ENCODE measurements at regions not wholly inside any gene's neighbourhood (a gene's known extent, or its start where the extent isn't known, plus 50 kb on each side); places are given as distances from the start of the nearest gene placed in this dataset.

DNA sequence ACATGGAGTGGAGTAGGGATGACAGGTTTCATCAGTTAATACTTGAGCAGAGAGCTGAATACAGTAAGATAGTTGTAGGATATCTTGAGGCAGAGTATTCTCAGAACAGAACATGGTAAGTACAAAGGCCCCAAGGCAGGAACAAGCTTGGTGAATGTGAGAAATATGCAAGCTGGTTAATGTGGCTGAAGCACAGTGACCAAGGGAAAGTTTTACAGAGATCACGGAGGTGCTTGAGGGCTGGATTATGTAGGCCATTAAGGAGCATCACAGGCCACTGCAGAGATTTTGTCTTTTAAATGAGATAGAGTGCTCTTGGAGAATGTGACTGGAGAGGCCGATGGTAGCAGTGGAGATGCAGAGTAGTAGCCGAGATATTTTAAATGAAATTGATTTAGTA, 54.0 kb upstream of the BOLA1 start:
- H3K27ac ChIP-seq, result peak overlapping the region; percentile 38 to 91 (median 88)
- H3K9me3 ChIP-seq, result no peaks in the 10 kb centered on the region
- 63 to 66% methylated on average over 3 of the region's 3 CpGs for WGBS, 2 donors (ENCODE audit: low coverage in 1 of 2)
- intact Hi-C loops (cut with DNase I; ENCODE audit: low total_unique reads) (no loop called here), in situ Hi-C loops (cut with MboI; ENCODE audit: low pct_ligation_motif_present in 1 of 4, low pct_unique_long_range_greater_than_20kb in 1 of 4, low sequenced_read_pairs in 3 of 4) (no loop called here)
- TF ChIP-seq EP300 (IDR thresholded peaks at IDR 0.05; ENCODE audit: low read depth) (no peak), CTCF (IDR thresholded peaks at IDR 0.05) (no peak), POLR2A (IDR thresholded peaks at IDR 0.05) (no peak), POLR2AphosphoS5 (IDR thresholded peaks at IDR 0.05) (no peak)
- H3K27me3 ChIP-seq, result no peaks in the 10 kb centered on the region
- no peak overlapping the region for H3K4me3 ChIP-seq
- H3K4me1 ChIP-seq, result peaks cover 13 to 54% (median 42%) of the 10 kb centered on the region in 4 donors
- DNase-seq, result no peak
- H3K36me3 ChIP-seq, result no peaks in the 10 kb centered on the region

GRCh38 chr1:149846042-149846441, 53.3 kb upstream of the BOLA1 start:
- no peak for DNase-seq
- Histone ChIP-seq H3K27me3 (no peaks in the 10 kb centered on the region), H3K4me1 (peaks cover 13 to 54% (median 42%) of the 10 kb centered on the region in 4 donors), H3K4me3 (no peak overlapping the region), H3K36me3 (no peaks in the 10 kb centered on the region), H3K27ac (peak overlapping the region in 2 of 4 donors; percentile 38 to 91), H3K9me3 (no peaks in the 10 kb centered on the region)
- intact Hi-C loops (cut with DNase I; ENCODE audit: low total_unique reads) (no loop called here), in situ Hi-C loops (cut with MboI; ENCODE audit: low pct_ligation_motif_present in 1 of 4, low pct_unique_long_range_greater_than_20kb in 1 of 4, low sequenced_read_pairs in 3 of 4) (no loop called here)
- WGBS, 2 donors (ENCODE audit: low coverage in 1 of 2), result 84 to 85% methylated on average over 2 to 3 of the region's 3 CpGs
- TF ChIP-seq EP300 (IDR thresholded peaks at IDR 0.05; ENCODE audit: low read depth) (no peak), CTCF (IDR thresholded peaks at IDR 0.05) (no peak), POLR2AphosphoS5 (IDR thresholded peaks at IDR 0.05) (no peak), POLR2A (IDR thresholded peaks at IDR 0.05) (no peak)

GRCh38 chr1:149846593-149847466, 52.5 kb upstream of the BOLA1 start:
- no peak overlapping the region for H3K4me3 ChIP-seq
- no peaks in the 10 kb centered on the region for H3K27me3 ChIP-seq
- no peak for DNase-seq
- TF ChIP-seq EP300 (IDR thresholded peaks at IDR 0.05; ENCODE audit: low read depth), result no peak
- TF ChIP-seq CTCF (IDR thresholded peaks at IDR 0.05), result no peak
- TF ChIP-seq POLR2A (IDR thresholded peaks at IDR 0.05), result no peak
- no peak for TF ChIP-seq POLR2AphosphoS5 (IDR thresholded peaks at IDR 0.05)
- H3K36me3 ChIP-seq, result no peaks in the 10 kb centered on the region
- no peaks in the 10 kb centered on the region for H3K9me3 ChIP-seq
- in situ Hi-C loops (cut with MboI; ENCODE audit: low pct_ligation_motif_present in 1 of 4, low pct_unique_long_range_greater_than_20kb in 1 of 4, low sequenced_read_pairs in 3 of 4), result no loop called here
- H3K4me1 ChIP-seq, result peaks cover 13 to 54% (median 42%) of the 10 kb centered on the region in 4 donors
- intact Hi-C loops (cut with DNase I; ENCODE audit: low total_unique reads), result no loop called here
- H3K27ac ChIP-seq, result no peak overlapping the region
- WGBS, 2 donors (ENCODE audit: low coverage in 1 of 2), result 94 to 97% methylated on average over 2 to 3 of the region's 3 CpGs

DNA sequence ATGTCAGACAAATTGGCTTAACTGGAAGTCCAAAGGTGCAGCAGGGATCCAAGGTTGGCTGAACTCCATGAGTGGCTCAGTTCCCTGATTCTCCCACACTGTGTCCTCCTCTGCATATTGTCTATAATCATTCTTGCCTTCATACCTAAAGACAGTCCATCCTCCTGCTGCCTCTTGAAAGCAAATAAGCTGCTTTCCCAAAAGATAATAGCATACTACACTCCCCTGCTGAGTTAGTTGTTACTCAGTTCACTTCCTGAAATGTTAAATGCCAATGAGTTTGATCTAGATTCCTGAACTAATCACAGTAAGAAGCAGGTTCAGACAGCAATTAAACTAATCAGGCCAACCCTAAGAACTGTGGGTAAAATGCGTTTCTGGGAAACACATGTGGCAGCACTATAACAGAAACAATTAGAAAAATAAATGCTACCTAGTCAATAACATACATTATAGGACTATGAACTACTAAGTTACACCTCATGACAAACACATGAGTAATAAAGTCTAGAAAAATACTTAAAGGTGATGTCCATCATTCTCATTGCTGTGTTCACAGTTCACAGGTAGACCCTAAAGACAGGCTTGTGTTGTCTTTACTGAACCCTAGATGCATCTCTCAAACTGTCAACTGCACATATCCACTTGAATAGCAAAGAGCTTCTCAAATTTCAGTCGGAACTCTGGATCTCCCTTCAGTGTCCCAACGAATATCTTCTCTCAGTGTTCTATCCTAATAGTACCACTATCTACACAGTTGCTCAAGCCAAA, 50.8 kb upstream of the BOLA1 start:
- H3K27ac ChIP-seq, result peak overlapping the region in 3 of 4 donors; percentile 80 to 91 (median 88)
- intact Hi-C loops (cut with DNase I; ENCODE audit: low total_unique reads), result no loop called here
- no peak for TF ChIP-seq POLR2A (IDR thresholded peaks at IDR 0.05)
- H3K9me3 ChIP-seq, result no peaks in the 10 kb centered on the region
- H3K4me1 ChIP-seq, result peaks cover 13 to 53% (median 40%) of the 10 kb centered on the region in 4 donors
- peak overlapping the region in 1 of 4 donors; percentile 62 for H3K4me3 ChIP-seq
- DNase-seq, result no peak
- no peaks in the 10 kb centered on the region for H3K36me3 ChIP-seq
- in situ Hi-C loops (cut with MboI; ENCODE audit: low pct_ligation_motif_present in 1 of 4, low pct_unique_long_range_greater_than_20kb in 1 of 4, low sequenced_read_pairs in 3 of 4), result no loop called here
- WGBS, 2 donors (ENCODE audit: low coverage in 1 of 2), result 30 to 38% methylated on average over 2 to 3 of the region's 3 CpGs
- H3K27me3 ChIP-seq, result no peaks in the 10 kb centered on the region

All from transverse colon (tissue), 4 donors.